Choroid plexus epithelial cell (primary cell): ENCODE measurements at regions not wholly inside any gene's neighbourhood (a gene's known extent, or its start where the extent isn't known, plus 50 kb on each side); places are given as distances from the start of the nearest gene placed in this dataset.

ENCODE experiments used
- DNase-seq: peaks from one replicate; pipeline ENCODE4 v3.0.0-alpha.2; 2010; ENCODE audit warnings: low read depth
- H3K4me3 ChIP-seq: 2 replicates; pipeline ENCODE4 v1.5.1; 2011; ENCODE audit warnings: low read depth, mild to moderate bottlenecking, control low read depth, low read length, moderate library complexity
- CTCF ChIP-seq: conservative IDR thresholded peaks from 2 replicates; pipeline ENCODE4 v1.5.1; 2011; ENCODE audit warnings: low read depth, mild to moderate bottlenecking, control low read depth, inconsistent platforms, low read length, moderate library complexity

GRCh38 chr5:167514461-167514860 lies 777.0 kb upstream of the WWC1 start:
- no peak overlapping the region for H3K4me3 ChIP-seq
- TF ChIP-seq CTCF, result no peak
- DNase-seq, result no peak

- no peak for DNase-seq
- TF ChIP-seq CTCF, result no peak
- H3K4me3 ChIP-seq, result no peak overlapping the region
Measured at GRCh38 chr5:167525004-167525403, 766.4 kb upstream of the WWC1 start.

- no peak for TF ChIP-seq CTCF
- H3K4me3 ChIP-seq, result no peak overlapping the region
Measured at GRCh38 chr5:167528651-167529050, 762.8 kb upstream of the WWC1 start.

GRCh38 chr5:167530548-167530947 lies 760.9 kb upstream of the WWC1 start:
- TF ChIP-seq CTCF, result no peak
- no peak overlapping the region for H3K4me3 ChIP-seq
- no peak for DNase-seq

More at GRCh38 chr5:167528651-167529050, 762.8 kb upstream of the WWC1 start:
- no peak for DNase-seq

GRCh38 chr5:167533814-167534795 lies 757.3 kb upstream of the WWC1 start:
- H3K4me3 ChIP-seq, result no peak overlapping the region
- DNase-seq, result no peak
- TF ChIP-seq CTCF, result no peak

GRCh38 chr5:167539747-167540146 lies 751.7 kb upstream of the WWC1 start:
- no peak for DNase-seq
- H3K4me3 ChIP-seq, result no peak overlapping the region
- TF ChIP-seq CTCF, result no peak

GRCh38 chr5:167546270-167546669 lies 745.2 kb upstream of the WWC1 start:
- TF ChIP-seq CTCF, result no peak
- DNase-seq, result no peak
- H3K4me3 ChIP-seq, result no peak overlapping the region
